Endothelial cell of umbilical vein (primary cell): ENCODE measurements at regions not wholly inside any gene's neighbourhood (a gene's known extent, or its start where the extent isn't known, plus 50 kb on each side); places are given as distances from the start of the nearest gene placed in this dataset.
"Not testable (repeated sequence)": the region's sequence is repeated elsewhere in the genome, so short reads cannot be mapped to it uniquely, and the experiment has no call there.

Experiments used
- BruUV-seq: library from RNA; stranded (reverse); fragments of 400-500 nt; replicated peaks from 2 replicates; lab custom pipeline; 2021; lab: Mats Ljungman, UMichigan
- CTCF ChIA-PET: fragments of 300-600, 350-600 bp; sonication (Branson Sonifier 250); formaldehyde crosslinking; loops from one replicate; lab custom pipeline; 2021; ENCODE audit warnings: antibody characterized with exemption, inconsistent platforms; lab: Charles Lee
- POLR2A ChIA-PET: fragments of 300-600, 350-600 bp; sonication (Branson Sonifier 250); formaldehyde crosslinking; loops from one replicate; lab custom pipeline; 2021; ENCODE audit warnings: antibody characterized with exemption, inconsistent platforms; lab: Charles Lee
- DNase-seq: peaks from one replicate; pipeline ENCODE4 v3.0.0-alpha.2; 2011; ENCODE audit warnings: low read depth, low spot score
- FAIRE-seq: peaks from 2 replicates; lab custom pipeline; 2011; peaks lifted over from hg19 to GRCh38; lab: Jason Lieb, UNC
- H2AFZ ChIP-seq: 2 replicates; pipeline ENCODE4 v1.6.0; 2012; ENCODE audit warnings: low read depth, low read length, control low read depth, inconsistent platforms
- H3K27ac ChIP-seq: 2 replicates; pipeline ENCODE4 v1.5.1; 2011; ENCODE audit warnings: low read depth, mild to moderate bottlenecking, control low read depth, low read length, moderate library complexity; ENCODE audit not compliant: insufficient read depth
- H3K27me3 ChIP-seq, 2 experiments: 2 replicates each; pipeline versions ENCODE4 v1.6.0 to v1.6.1; 2011; ENCODE audit warnings: low read length in 2 of 2, mixed read lengths in 1 of 2; ENCODE audit not compliant: control insufficient read depth in 2 of 2, insufficient read depth in 2 of 2
- H3K36me3 ChIP-seq, 2 experiments: 2 replicates in 1 of 2; 3 replicates in 1 of 2; pipeline ENCODE4 v1.5.1; 2011; ENCODE audit warnings: low read length in 2 of 2, mild to moderate bottlenecking in 1 of 2, moderate library complexity in 1 of 2; ENCODE audit not compliant: control insufficient read depth in 2 of 2, insufficient read depth in 2 of 2; ENCODE audit errors: extremely low read depth in 1 of 2
- H3K4me1 ChIP-seq: 3 replicates; pipeline ENCODE4 v1.5.1; 2011; ENCODE audit warnings: mild to moderate bottlenecking, low read length; ENCODE audit not compliant: control insufficient read depth, insufficient read depth; ENCODE audit errors: extremely low read depth
- H3K4me2 ChIP-seq: 2 replicates; pipeline ENCODE4 v1.6.1; 2011; ENCODE audit warnings: low read length, control low read depth, mixed read lengths; ENCODE audit not compliant: insufficient read depth
- H3K4me3 ChIP-seq, 3 experiments: fragments of 200-600 bp in 1 of 3; sonication (generic), shearing (Covaris generic) in 1 of 3; replicated peaks in 1 of 3; 2 replicates each; pipeline ENCODE4 v1.5.1; 2011 to 2016; ENCODE audit warnings: control low read depth in 3 of 3, low read length in 3 of 3, mild to moderate bottlenecking in 2 of 3, inconsistent platforms in 1 of 3, low read depth in 1 of 3, moderate library complexity in 1 of 3; ENCODE audit not compliant: insufficient read depth in 1 of 3
- H3K79me2 ChIP-seq: 2 replicates; pipeline ENCODE4 v1.6.0; 2012; ENCODE audit warnings: low read length, inconsistent platforms; ENCODE audit not compliant: control insufficient read depth, insufficient read depth
- H3K9ac ChIP-seq: replicated peaks from 2 replicates; pipeline ENCODE3; 2011; ENCODE audit warnings: low read length, control low read depth; ENCODE audit not compliant: insufficient read depth; ENCODE audit errors: extremely low read depth
- H3K9me1 ChIP-seq: replicated peaks from 3 replicates; pipeline ENCODE4 v1.6.0; 2011; ENCODE audit warnings: mild to moderate bottlenecking, low read length; ENCODE audit not compliant: control insufficient read depth, insufficient read depth; ENCODE audit errors: extremely low read depth
- H3K9me3 ChIP-seq: replicated peaks from 2 replicates; pipeline ENCODE4 v1.5.1; 2012; ENCODE audit warnings: low read length, inconsistent platforms; ENCODE audit not compliant: control insufficient read depth, insufficient read depth
- H4K20me1 ChIP-seq: replicated peaks from 2 replicates; pipeline ENCODE3; 2011; ENCODE audit warnings: mild to moderate bottlenecking, low read length; ENCODE audit not compliant: control insufficient read depth, insufficient read depth; ENCODE audit errors: extremely low read depth
- EZH2 ChIP-seq: IDR thresholded peaks from 2 replicates; pipeline ENCODE4 v1.6.1; 2012; ENCODE audit warnings: borderline replicate concordance, low read depth, mild to moderate bottlenecking, moderate library complexity, low read length, inconsistent platforms; ENCODE audit not compliant: severe bottlenecking
- FOS ChIP-seq: IDR thresholded peaks from 2 replicates; pipeline ENCODE4 v1.6.1; 2011; ENCODE audit warnings: mild to moderate bottlenecking, low read length, moderate library complexity, borderline replicate concordance; ENCODE audit not compliant: insufficient read depth
- GATA2 ChIP-seq: IDR thresholded peaks from 2 replicates; pipeline ENCODE4 v1.7.0; 2011; ENCODE audit warnings: low read depth, mild to moderate bottlenecking, moderate library complexity, mixed read lengths, low read length; ENCODE audit not compliant: insufficient read length, insufficient read depth
- JUN ChIP-seq: IDR thresholded peaks from 2 replicates; pipeline ENCODE4 v1.6.1; 2011; ENCODE audit warnings: borderline replicate concordance, low read depth; ENCODE audit not compliant: insufficient read length, insufficient read depth
- MYC ChIP-seq: IDR thresholded peaks from one replicate; pipeline ENCODE4 v1.6.1; 2011; ENCODE audit warnings: mild to moderate bottlenecking, low read depth, low read length
- POLR2A ChIP-seq: IDR thresholded peaks from 2 replicates; pipeline ENCODE4 v1.6.1; 2012; ENCODE audit warnings: low read depth, mild to moderate bottlenecking, control low read depth, low read length
- POLR2AphosphoS5 ChIP-seq: IDR thresholded peaks from 2 replicates; pipeline ENCODE4 v1.6.1; 2012; ENCODE audit warnings: low read depth, mild to moderate bottlenecking, control low read depth, low read length, moderate library complexity; ENCODE audit not compliant: insufficient read depth
- dilution Hi-C: fragments of 300-500 bp; cut with MboI; formaldehyde crosslinking; loops from one replicate; pipeline ENCODE4 v1.15.0; 2019; ENCODE audit warnings: low sequenced_read_pairs; ENCODE audit not compliant: extremely low pct_ligation_motif_present
- intact Hi-C: fragments of 100-400 bp; cut with micrococcal nuclease; formaldehyde crosslinking; loops from one replicate; pipeline ENCODE4 v1.10.0; 2022
- TF ChIP-seq, protein P1 (sequence below): IDR thresholded peaks from 2 replicates; pipeline ENCODE4 v1.6.1; 2011; ENCODE audit not compliant: insufficient read depth, insufficient read length
- TF ChIP-seq, protein P2 (sequence below), 2 donors: IDR thresholded peaks; 1 replicate in 1 of 2; 2 replicates in 1 of 2; pipeline ENCODE4 v1.5.1; 2011; ENCODE audit warnings: low read length in 2 of 2, mild to moderate bottlenecking in 2 of 2, moderate library complexity in 2 of 2, control low read depth in 1 of 2, inconsistent platforms in 1 of 2, low read depth in 1 of 2; ENCODE audit not compliant: insufficient read depth in 1 of 2; ENCODE audit errors: extremely low read depth in 1 of 2

GRCh38 chr10:109809954-109810353 lies 113.4 kb downstream of the XPNPEP1 start:
- DNase-seq, intact Hi-C loops, H3K27ac ChIP-seq, POLR2A ChIA-PET, H3K4me1 ChIP-seq, H2AFZ ChIP-seq, H4K20me1 ChIP-seq, H3K27me3 ChIP-seq, H3K9me3 ChIP-seq, H3K4me2 ChIP-seq, H3K9me1 ChIP-seq, BruUV-seq, FAIRE-seq, H3K9ac ChIP-seq, H3K79me2 ChIP-seq, H3K36me3 ChIP-seq, dilution Hi-C loops, H3K4me3 ChIP-seq, CTCF ChIA-PET: not testable (repeated sequence)

DNA sequence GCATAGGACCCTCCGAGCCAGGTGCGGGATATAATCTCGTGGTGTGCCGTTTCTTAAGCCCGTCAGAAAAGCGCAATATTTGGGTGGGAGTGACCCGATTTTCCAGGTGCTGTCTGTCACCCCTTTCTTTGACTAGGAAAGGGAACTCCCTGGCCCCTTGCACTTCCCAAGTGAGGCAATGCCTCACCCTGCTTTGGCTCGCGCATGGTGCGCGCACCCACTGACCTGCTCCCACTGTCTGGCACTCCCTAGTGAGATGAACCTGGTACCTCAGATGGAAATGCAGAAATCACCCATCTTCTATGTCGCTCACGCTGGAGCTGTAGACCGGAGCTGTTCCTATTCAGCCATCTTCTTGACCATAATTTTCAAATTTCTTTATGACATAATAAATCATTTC lies 122.1 kb downstream of the XPNPEP1 start:
- dilution Hi-C loops, result not testable (repeated sequence)

DNA sequence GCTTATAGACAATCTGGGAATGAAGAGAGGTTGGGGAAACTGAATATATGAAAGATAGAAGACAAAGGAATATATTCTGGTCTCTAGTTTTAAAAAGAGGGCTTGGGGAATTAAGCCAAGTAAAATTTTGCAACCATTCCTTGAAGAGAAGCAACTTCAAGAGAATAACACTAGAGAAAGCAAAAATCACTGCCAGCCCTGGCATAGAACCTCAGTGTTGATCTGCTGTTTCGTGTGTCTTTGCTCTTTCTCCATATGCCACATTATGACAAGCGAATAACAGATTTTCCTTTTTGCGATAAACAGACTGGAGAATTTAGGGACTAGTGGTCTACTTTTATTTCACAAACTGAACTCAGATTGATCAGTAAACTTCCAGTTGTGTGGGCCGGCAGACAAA lies 132.7 kb downstream of the XPNPEP1 start:
- Histone ChIP-seq H3K27ac (no peak overlapping the region), H3K27me3 (no peaks in the 10 kb centered on the region), H3K79me2 (no peaks in the 10 kb centered on the region), H3K9me1 (no peaks in the 10 kb centered on the region), H2AFZ (no peak overlapping the region), H3K9ac (no peak overlapping the region), H3K36me3 (no peaks in the 10 kb centered on the region), H3K4me3 (no peak overlapping the region), H4K20me1 (no peaks in the 10 kb centered on the region), H3K9me3 (no peaks in the 10 kb centered on the region), H3K4me1 (no peaks in the 10 kb centered on the region), H3K4me2 (no peak overlapping the region)
- no peak for TF ChIP-seq JUN
- no peak for TF ChIP-seq EZH2
- no peak for TF ChIP-seq FOS
- TF ChIP-seq POLR2A, result no peak
- TF ChIP-seq, protein P1, sequence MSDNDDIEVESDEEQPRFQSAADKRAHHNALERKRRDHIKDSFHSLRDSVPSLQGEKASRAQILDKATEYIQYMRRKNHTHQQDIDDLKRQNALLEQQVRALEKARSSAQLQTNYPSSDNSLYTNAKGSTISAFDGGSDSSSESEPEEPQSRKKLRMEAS, result no peak
- TF ChIP-seq POLR2AphosphoS5, result no peak
- TF ChIP-seq MYC, result no peak
- TF ChIP-seq, protein P2, sequence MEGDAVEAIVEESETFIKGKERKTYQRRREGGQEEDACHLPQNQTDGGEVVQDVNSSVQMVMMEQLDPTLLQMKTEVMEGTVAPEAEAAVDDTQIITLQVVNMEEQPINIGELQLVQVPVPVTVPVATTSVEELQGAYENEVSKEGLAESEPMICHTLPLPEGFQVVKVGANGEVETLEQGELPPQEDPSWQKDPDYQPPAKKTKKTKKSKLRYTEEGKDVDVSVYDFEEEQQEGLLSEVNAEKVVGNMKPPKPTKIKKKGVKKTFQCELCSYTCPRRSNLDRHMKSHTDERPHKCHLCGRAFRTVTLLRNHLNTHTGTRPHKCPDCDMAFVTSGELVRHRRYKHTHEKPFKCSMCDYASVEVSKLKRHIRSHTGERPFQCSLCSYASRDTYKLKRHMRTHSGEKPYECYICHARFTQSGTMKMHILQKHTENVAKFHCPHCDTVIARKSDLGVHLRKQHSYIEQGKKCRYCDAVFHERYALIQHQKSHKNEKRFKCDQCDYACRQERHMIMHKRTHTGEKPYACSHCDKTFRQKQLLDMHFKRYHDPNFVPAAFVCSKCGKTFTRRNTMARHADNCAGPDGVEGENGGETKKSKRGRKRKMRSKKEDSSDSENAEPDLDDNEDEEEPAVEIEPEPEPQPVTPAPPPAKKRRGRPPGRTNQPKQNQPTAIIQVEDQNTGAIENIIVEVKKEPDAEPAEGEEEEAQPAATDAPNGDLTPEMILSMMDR (IDR thresholded peaks at IDR 0.05; ENCODE audit: extremely low read depth in 1 of 2, insufficient read depth in 1 of 2, low read depth in 1 of 2, low read length in 2 of 2), result no peak
- TF ChIP-seq GATA2, result no peak
- intact Hi-C loops (no loop called here), dilution Hi-C loops (no loop called here)
- CTCF ChIA-PET, result no interaction called here
- BruUV-seq, result no TSS peak
- POLR2A ChIA-PET, result no interaction called here
- no peak for DNase-seq
- no peak for FAIRE-seq

More for the DNA sequence above, 122.1 kb downstream of the XPNPEP1 start:
- H3K9me1 ChIP-seq, H3K9ac ChIP-seq, H3K27me3 ChIP-seq, H3K36me3 ChIP-seq, H3K4me2 ChIP-seq, intact Hi-C loops, CTCF ChIA-PET, H3K79me2 ChIP-seq, POLR2A ChIA-PET, H3K27ac ChIP-seq, FAIRE-seq, H2AFZ ChIP-seq, H3K4me3 ChIP-seq, DNase-seq, H4K20me1 ChIP-seq, H3K4me1 ChIP-seq, BruUV-seq, H3K9me3 ChIP-seq: not testable (repeated sequence)
